ENCODE measurements at regions not wholly inside any gene's neighbourhood (a gene's known extent, or its start where the extent isn't known, plus 50 kb on each side); places are given as distances from the start of the nearest gene placed in this dataset.

DNA sequence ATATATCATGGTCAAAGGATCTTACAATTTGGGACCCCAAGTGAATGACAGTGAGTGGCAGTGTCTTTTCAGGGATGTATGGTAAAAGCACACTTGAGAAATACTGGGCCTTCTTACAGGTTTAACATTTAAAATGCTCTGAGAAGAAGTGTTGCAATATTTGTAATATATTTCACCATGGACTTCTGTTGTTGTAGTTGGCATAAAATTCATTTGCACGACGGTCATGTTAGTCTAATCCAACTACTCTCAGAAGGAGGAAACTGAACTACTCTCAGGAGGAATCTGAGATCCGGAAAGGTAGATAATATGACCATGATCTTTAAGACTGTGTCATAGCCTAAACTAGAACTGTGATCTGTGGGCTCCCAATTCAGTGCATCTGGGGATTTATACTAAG, 700.1 kb downstream of the HDGFL1 start:
- TF ChIP-seq MAZ (IDR thresholded peaks at IDR 0.05; ENCODE audit: borderline replicate concordance, low read depth, low read length) (no peak), ZNF302 (CRISPR knock-in tag; IDR thresholded peaks at IDR 0.05) (no peak), POLR2A (IDR thresholded peaks at IDR 0.05; ENCODE audit: low read length) (no peak), BHLHE40 (IDR thresholded peaks at IDR 0.05; ENCODE audit: low read depth, low read length) (no peak), RCOR1 (IDR thresholded peaks at IDR 0.05; ENCODE audit: low read depth, low read length) (no peak), KDM5A (IDR thresholded peaks at IDR 0.05) (no peak), HMGXB4 (CRISPR knock-in tag; IDR thresholded peaks at IDR 0.05; ENCODE audit: borderline replicate concordance) (no peak), JUNB (IDR thresholded peaks at IDR 0.05) (no peak), EP300 (IDR thresholded peaks at IDR 0.05) (no peak), JUN (IDR thresholded peaks at IDR 0.05) (no peak)
- TF ChIP-seq, protein P1, sequence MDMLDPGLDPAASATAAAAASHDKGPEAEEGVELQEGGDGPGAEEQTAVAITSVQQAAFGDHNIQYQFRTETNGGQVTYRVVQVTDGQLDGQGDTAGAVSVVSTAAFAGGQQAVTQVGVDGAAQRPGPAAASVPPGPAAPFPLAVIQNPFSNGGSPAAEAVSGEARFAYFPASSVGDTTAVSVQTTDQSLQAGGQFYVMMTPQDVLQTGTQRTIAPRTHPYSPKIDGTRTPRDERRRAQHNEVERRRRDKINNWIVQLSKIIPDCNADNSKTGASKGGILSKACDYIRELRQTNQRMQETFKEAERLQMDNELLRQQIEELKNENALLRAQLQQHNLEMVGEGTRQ (IDR thresholded peaks at IDR 0.05), result no peak
- TF ChIP-seq, protein P2, sequence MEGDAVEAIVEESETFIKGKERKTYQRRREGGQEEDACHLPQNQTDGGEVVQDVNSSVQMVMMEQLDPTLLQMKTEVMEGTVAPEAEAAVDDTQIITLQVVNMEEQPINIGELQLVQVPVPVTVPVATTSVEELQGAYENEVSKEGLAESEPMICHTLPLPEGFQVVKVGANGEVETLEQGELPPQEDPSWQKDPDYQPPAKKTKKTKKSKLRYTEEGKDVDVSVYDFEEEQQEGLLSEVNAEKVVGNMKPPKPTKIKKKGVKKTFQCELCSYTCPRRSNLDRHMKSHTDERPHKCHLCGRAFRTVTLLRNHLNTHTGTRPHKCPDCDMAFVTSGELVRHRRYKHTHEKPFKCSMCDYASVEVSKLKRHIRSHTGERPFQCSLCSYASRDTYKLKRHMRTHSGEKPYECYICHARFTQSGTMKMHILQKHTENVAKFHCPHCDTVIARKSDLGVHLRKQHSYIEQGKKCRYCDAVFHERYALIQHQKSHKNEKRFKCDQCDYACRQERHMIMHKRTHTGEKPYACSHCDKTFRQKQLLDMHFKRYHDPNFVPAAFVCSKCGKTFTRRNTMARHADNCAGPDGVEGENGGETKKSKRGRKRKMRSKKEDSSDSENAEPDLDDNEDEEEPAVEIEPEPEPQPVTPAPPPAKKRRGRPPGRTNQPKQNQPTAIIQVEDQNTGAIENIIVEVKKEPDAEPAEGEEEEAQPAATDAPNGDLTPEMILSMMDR (IDR thresholded peaks at IDR 0.05), result no peak
- TF ChIP-seq, protein P3, sequence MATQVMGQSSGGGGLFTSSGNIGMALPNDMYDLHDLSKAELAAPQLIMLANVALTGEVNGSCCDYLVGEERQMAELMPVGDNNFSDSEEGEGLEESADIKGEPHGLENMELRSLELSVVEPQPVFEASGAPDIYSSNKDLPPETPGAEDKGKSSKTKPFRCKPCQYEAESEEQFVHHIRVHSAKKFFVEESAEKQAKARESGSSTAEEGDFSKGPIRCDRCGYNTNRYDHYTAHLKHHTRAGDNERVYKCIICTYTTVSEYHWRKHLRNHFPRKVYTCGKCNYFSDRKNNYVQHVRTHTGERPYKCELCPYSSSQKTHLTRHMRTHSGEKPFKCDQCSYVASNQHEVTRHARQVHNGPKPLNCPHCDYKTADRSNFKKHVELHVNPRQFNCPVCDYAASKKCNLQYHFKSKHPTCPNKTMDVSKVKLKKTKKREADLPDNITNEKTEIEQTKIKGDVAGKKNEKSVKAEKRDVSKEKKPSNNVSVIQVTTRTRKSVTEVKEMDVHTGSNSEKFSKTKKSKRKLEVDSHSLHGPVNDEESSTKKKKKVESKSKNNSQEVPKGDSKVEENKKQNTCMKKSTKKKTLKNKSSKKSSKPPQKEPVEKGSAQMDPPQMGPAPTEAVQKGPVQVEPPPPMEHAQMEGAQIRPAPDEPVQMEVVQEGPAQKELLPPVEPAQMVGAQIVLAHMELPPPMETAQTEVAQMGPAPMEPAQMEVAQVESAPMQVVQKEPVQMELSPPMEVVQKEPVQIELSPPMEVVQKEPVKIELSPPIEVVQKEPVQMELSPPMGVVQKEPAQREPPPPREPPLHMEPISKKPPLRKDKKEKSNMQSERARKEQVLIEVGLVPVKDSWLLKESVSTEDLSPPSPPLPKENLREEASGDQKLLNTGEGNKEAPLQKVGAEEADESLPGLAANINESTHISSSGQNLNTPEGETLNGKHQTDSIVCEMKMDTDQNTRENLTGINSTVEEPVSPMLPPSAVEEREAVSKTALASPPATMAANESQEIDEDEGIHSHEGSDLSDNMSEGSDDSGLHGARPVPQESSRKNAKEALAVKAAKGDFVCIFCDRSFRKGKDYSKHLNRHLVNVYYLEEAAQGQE (IDR thresholded peaks at IDR 0.05), result no peak
- TF ChIP-seq, protein P4, sequence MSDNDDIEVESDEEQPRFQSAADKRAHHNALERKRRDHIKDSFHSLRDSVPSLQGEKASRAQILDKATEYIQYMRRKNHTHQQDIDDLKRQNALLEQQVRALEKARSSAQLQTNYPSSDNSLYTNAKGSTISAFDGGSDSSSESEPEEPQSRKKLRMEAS (IDR thresholded peaks at IDR 0.05), result no peak

Data from A549 (cell line).